DOHH2 (cell line): ENCODE measurements at regions not wholly inside any gene's neighbourhood (a gene's known extent, or its start where the extent isn't known, plus 50 kb on each side); places are given as distances from the start of the nearest gene placed in this dataset.

Source experiments
- H3F3A ChIP-seq: fragments of 200-600 bp; sonication (generic), shearing (Covaris generic); 2 replicates; pipeline ENCODE4 v1.6.0; 2016; ENCODE audit warnings: antibody characterized with exemption, mild to moderate bottlenecking; ENCODE audit not compliant: control insufficient read depth, insufficient read depth
- H3K27ac ChIP-seq: fragments of 200-600 bp; sonication (generic); 2 replicates; pipeline ENCODE4 v1.5.1; 2014; ENCODE audit warnings: low read depth, mild to moderate bottlenecking, low read length, moderate library complexity
- H3K27me3 ChIP-seq: fragments of 200-600 bp; sonication (generic); 2 replicates; pipeline ENCODE4 v1.6.1; 2014; ENCODE audit warnings: mild to moderate bottlenecking, low read length, mixed read lengths; ENCODE audit not compliant: control insufficient read depth
- H3K36me3 ChIP-seq: fragments of 200-600 bp; sonication (generic); 2 replicates; pipeline ENCODE4 v1.6.1; 2014; ENCODE audit warnings: mild to moderate bottlenecking, low read length, moderate library complexity, mixed read lengths; ENCODE audit not compliant: control insufficient read depth
- H3K4me1 ChIP-seq: fragments of 200-600 bp; sonication (generic); 2 replicates; pipeline ENCODE4 v1.6.1; 2014; ENCODE audit warnings: mild to moderate bottlenecking, low read length, mixed read lengths; ENCODE audit not compliant: control insufficient read depth
- H3K4me2 ChIP-seq: fragments of 200-600 bp; sonication (generic); 2 replicates; pipeline ENCODE4 v1.6.0; 2014; ENCODE audit warnings: mild to moderate bottlenecking, low read length, moderate library complexity
- H3K4me3 ChIP-seq: fragments of 200-600 bp; sonication (generic); 2 replicates; pipeline ENCODE4 v1.5.1; 2014; ENCODE audit warnings: mild to moderate bottlenecking, low read length, mixed read lengths
- H3K79me2 ChIP-seq: fragments of 200-600 bp; sonication (generic); 2 replicates; pipeline ENCODE4 v1.6.1; 2014; ENCODE audit warnings: mild to moderate bottlenecking, low read length, mixed read lengths; ENCODE audit not compliant: control insufficient read depth
- H3K9me2 ChIP-seq: fragments of 200-600 bp; sonication (generic); replicated peaks from 2 replicates; pipeline ENCODE4 v1.6.1; 2014; ENCODE audit warnings: mild to moderate bottlenecking, low read length, mixed read lengths; ENCODE audit not compliant: control insufficient read depth
- H3K9me3 ChIP-seq: fragments of 200-600 bp; sonication (generic); 2 replicates; pipeline ENCODE4 v1.6.1; 2014; ENCODE audit warnings: antibody characterized with exemption, low read length, mixed read lengths; ENCODE audit not compliant: control insufficient read depth, insufficient read depth
- H4K20me1 ChIP-seq: fragments of 200-600 bp; sonication (generic); 2 replicates; pipeline ENCODE4 v1.6.0; 2014; ENCODE audit warnings: low read depth, mild to moderate bottlenecking, antibody characterized with exemption, low read length, moderate library complexity; ENCODE audit not compliant: control insufficient read depth, insufficient read depth
- CTCF ChIP-seq: fragments of 200-600 bp; sonication (generic); IDR thresholded peaks from one replicate; pipeline ENCODE4 v1.5.1; 2014; ENCODE audit warnings: antibody characterized with exemption, mild to moderate bottlenecking, low read depth, low read length; ENCODE audit not compliant: poor library complexity, severe bottlenecking
- EZH2phosphoT487 ChIP-seq: fragments of 200-600 bp; sonication (generic); IDR thresholded peaks from 2 replicates; pipeline ENCODE4 v1.6.1; 2017; ENCODE audit warnings: borderline replicate concordance, mild to moderate bottlenecking, antibody characterized with exemption, low read length, moderate library complexity, mixed read lengths

GRCh38 chr12:82055391-82055790 lies 296.2 kb upstream of the PPFIA2 start:
- Histone ChIP-seq H3K27me3 (no peaks in the 10 kb centered on the region), H3F3A (no peaks in the 10 kb centered on the region), H3K36me3 (no peaks in the 10 kb centered on the region), H3K79me2 (no peaks in the 10 kb centered on the region), H3K4me3 (no peak overlapping the region), H3K4me2 (no peak overlapping the region), H3K4me1 (no peaks in the 10 kb centered on the region), H3K9me3 (no peaks in the 10 kb centered on the region), H3K9me2 (no peaks in the 10 kb centered on the region), H4K20me1 (no peaks in the 10 kb centered on the region), H3K27ac (no peak overlapping the region)
- TF ChIP-seq EZH2phosphoT487 (no peak), CTCF (no peak)

DNA sequence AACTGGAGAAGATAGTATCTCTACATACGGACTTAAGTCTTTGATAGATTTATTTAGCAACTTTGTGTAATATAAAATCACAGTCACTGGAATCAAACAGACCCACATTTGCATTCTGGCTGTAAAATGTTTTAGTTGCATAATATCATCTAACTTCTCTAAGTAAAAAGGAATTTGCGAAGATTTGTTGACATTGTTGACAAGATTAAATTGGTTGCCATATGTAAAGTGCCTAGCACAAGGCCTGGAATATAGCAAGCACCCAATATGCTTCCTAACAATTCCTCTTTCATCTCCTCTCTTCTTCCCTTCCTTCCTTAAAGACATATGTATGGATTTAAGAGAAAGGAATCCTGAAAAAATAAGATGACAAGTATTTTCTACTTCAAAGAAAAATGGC lies 295.4 kb upstream of the PPFIA2 start:
- H3K27ac ChIP-seq: no peak overlapping the region
- H3K4me2 ChIP-seq: no peak overlapping the region
- H3K79me2 ChIP-seq: no peaks in the 10 kb centered on the region
- no peaks in the 10 kb centered on the region for H3K27me3 ChIP-seq
- no peaks in the 10 kb centered on the region for H4K20me1 ChIP-seq
- no peaks in the 10 kb centered on the region for H3F3A ChIP-seq
- no peaks in the 10 kb centered on the region for H3K9me2 ChIP-seq
- TF ChIP-seq EZH2phosphoT487 (no peak), CTCF (no peak)
- H3K4me1 ChIP-seq: no peaks in the 10 kb centered on the region
- H3K4me3 ChIP-seq: no peak overlapping the region
- no peaks in the 10 kb centered on the region for H3K9me3 ChIP-seq
- no peaks in the 10 kb centered on the region for H3K36me3 ChIP-seq

DNA sequence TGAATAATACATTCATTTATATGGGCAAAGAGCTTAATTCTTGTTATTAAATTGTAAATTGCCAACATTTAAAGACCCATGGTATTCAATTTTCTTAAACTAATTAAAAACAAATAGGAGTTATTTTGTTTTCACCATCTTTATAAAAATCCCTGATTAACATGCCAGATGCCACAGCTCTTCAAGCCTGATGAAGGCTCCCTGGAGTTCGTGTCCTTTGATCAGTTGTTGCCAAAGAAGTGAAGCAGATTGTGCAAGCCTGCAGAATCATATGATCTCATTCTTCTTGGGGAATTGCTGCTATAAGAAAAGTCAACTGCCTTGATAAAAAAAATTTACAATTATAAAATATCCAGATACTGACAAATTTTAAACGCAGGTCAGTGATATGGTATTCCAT lies 288.3 kb upstream of the PPFIA2 start:
- Histone ChIP-seq H4K20me1 (no peaks in the 10 kb centered on the region), H3K9me2 (no peaks in the 10 kb centered on the region), H3K27me3 (no peaks in the 10 kb centered on the region), H3F3A (no peaks in the 10 kb centered on the region), H3K9me3 (no peaks in the 10 kb centered on the region), H3K4me2 (no peak overlapping the region), H3K79me2 (no peaks in the 10 kb centered on the region), H3K4me1 (no peaks in the 10 kb centered on the region), H3K36me3 (no peaks in the 10 kb centered on the region), H3K27ac (no peak overlapping the region), H3K4me3 (no peak overlapping the region)
- no peak for TF ChIP-seq EZH2phosphoT487
- no peak for TF ChIP-seq CTCF
